ENCODE measurements at regions not wholly inside any gene's neighbourhood (a gene's known extent, or its start where the extent isn't known, plus 50 kb on each side); places are given as distances from the start of the nearest gene placed in this dataset.
A peak's percentile ranks its signal among the peaks of the same experiment; 100 is the strongest.

DNA sequence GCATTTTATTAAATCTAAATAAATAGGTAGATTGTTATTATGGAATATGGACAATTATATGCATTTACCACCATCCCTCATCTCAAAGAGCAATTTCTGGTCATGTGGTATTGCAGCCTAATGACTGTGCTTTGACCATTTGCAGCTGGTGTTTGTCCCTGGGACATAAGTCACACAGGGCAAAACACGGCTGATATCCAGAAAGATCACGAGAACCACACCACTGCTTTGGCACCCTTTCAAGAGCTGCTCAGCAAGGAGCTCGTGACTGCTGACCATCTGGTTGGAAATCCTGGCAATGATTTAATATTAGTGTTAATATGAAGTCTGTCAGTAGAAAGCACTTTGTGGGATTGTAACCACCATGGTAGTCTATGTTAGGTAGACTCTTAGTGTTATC lies 545.0 kb downstream of the GBA3 start:
- Histone ChIP-seq H3K4me1 (peaks cover 0 to 32% (median 5%) of the 10 kb centered on the region in 4 donors), H3K9me3 (no peaks in the 10 kb centered on the region), H3K4me3 (no peak overlapping the region), H3K36me3 (no peaks in the 10 kb centered on the region), H3K27me3 (no peaks in the 10 kb centered on the region), H3K27ac (peak overlapping the region in 2 of 3 donors; percentile 16 to 22)
- 9% methylated on average over 3 of the region's 3 CpGs for WGBS (ENCODE audit: insufficient coverage, low coverage, low lambda C conversion rate, missing lambda C conversion rate)
- peak; percentile 51 to 73 (median 68) for DNase-seq
- TF ChIP-seq, protein P1, sequence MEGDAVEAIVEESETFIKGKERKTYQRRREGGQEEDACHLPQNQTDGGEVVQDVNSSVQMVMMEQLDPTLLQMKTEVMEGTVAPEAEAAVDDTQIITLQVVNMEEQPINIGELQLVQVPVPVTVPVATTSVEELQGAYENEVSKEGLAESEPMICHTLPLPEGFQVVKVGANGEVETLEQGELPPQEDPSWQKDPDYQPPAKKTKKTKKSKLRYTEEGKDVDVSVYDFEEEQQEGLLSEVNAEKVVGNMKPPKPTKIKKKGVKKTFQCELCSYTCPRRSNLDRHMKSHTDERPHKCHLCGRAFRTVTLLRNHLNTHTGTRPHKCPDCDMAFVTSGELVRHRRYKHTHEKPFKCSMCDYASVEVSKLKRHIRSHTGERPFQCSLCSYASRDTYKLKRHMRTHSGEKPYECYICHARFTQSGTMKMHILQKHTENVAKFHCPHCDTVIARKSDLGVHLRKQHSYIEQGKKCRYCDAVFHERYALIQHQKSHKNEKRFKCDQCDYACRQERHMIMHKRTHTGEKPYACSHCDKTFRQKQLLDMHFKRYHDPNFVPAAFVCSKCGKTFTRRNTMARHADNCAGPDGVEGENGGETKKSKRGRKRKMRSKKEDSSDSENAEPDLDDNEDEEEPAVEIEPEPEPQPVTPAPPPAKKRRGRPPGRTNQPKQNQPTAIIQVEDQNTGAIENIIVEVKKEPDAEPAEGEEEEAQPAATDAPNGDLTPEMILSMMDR (IDR thresholded peaks at IDR 0.05) = no peak
- intact Hi-C loops (cut with DNase I) = no loop called here
- ATAC-seq = peak; percentile 76 to 91 (median 84)

DNA sequence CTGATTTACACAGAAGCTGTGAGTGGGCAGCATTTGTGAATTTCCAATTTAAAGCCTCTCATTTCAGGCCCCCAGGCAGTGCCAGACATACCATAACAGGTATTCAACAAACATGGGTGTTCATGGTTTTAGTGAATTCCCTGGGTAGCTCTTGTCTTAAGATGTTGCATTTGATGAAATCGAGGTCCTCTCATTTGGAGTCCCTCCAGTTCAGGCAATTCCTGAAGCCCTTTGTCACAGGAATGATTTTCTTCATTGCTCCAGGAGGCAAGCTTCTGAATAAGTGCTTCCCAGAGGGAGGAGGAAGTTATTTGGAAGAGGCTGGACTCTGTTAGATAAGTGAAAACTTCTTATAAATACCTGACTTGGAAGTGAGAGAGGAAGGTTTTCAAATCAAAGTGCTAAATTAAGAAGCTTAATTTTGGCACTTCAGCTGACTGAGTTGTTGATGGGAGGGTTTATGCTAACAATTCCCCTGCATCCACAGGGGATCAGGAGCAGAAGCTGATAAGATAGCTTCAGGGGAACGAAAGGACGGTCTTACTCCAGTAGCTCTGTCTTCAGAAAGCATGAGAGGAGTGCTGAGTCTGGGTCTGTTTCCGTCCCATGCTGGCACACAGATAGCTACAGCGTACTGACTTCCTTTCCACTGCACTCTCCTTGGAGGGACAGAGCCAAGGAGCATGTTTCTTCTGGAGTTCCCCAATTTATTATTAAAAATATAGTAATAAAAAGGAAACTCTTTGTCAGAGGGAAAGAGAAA lies 543.1 kb downstream of the GBA3 start:
- Histone ChIP-seq H3K27me3 (no peaks in the 10 kb centered on the region), H3K36me3 (no peaks in the 10 kb centered on the region), H3K27ac (no peak overlapping the region), H3K4me3 (no peak overlapping the region), H3K9me3 (no peaks in the 10 kb centered on the region), H3K4me1 (peaks cover 0 to 22% (median 5%) of the 10 kb centered on the region in 4 donors)
- TF ChIP-seq POLR2A (IDR thresholded peaks at IDR 0.05) = no peak
- TF ChIP-seq, protein P1 (IDR thresholded peaks at IDR 0.05) = no peak
- WGBS (ENCODE audit: insufficient coverage, low coverage, low lambda C conversion rate, missing lambda C conversion rate) = 52% methylated on average over 5 of the region's 5 CpGs
- intact Hi-C loops (cut with DNase I) = no loop called here
- ATAC-seq = no peak
- DNase-seq = no peak

DNA sequence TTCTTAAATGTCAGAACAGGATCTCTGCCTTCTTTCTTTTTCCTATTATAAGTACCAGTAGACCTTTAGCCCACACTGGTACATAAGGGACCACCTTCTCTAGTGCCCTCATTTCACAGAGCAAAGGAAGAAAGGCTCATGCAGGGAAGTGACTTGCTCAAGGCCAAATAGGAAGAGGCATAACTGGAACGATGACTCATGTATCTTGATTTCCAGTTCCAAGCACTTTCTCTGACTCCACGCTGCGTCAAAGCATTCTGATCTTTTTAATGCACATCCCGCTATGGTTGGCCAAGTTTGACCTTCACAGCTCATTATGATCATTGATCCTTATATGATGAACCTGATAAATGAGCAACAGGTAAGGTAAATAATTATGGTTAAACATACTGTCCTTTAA lies 542.0 kb downstream of the GBA3 start:
- H3K9me3 ChIP-seq = no peaks in the 10 kb centered on the region
- H3K27me3 ChIP-seq = no peaks in the 10 kb centered on the region
- H3K36me3 ChIP-seq = no peaks in the 10 kb centered on the region
- intact Hi-C loops (cut with DNase I) = no loop called here
- 85% methylated on average over 4 of the region's 4 CpGs for whole genome bisulfite sequencing (ENCODE audit: insufficient coverage, low coverage, low lambda C conversion rate, missing lambda C conversion rate)
- no peak overlapping the region for H3K27ac ChIP-seq
- no peak for TF ChIP-seq POLR2A (IDR thresholded peaks at IDR 0.05)
- TF ChIP-seq, protein P1 (IDR thresholded peaks at IDR 0.05) = no peak
- DNase-seq = no peak
- no peak overlapping the region for H3K4me3 ChIP-seq
- peaks cover 0 to 16% (median 2%) of the 10 kb centered on the region in 4 donors for H3K4me1 ChIP-seq
- no peak for ATAC-seq

DNA sequence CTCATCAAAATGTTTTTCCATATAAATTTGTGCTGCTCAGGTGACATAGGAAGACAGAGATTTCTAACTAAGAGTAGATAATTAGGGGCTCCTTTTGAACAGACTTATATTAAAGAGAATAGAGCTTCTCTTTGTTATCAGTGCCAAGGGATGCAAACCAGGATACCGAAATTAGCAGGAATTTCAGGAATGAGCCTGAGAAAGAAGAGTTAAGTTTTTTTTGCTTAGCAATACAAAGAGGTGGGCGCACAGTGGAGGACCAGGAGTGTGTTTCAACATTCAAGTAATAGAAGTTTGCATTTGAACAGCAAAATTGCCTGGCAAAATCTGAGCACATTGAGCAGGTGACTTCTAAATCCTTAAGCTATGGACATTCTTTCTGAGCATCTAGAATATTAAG lies 541.3 kb downstream of the GBA3 start:
- H3K4me3 ChIP-seq = no peak overlapping the region
- no peaks in the 10 kb centered on the region for H3K27me3 ChIP-seq
- DNase-seq = no peak
- no peaks in the 10 kb centered on the region for H3K36me3 ChIP-seq
- ATAC-seq = no peak
- H3K9me3 ChIP-seq = no peaks in the 10 kb centered on the region
- H3K4me1 ChIP-seq = peaks cover 0 to 16% (median 2%) of the 10 kb centered on the region in 4 donors
- WGBS (ENCODE audit: insufficient coverage, low coverage, low lambda C conversion rate, missing lambda C conversion rate) = 39% methylated on average over 2 of the region's 2 CpGs
- no peak overlapping the region for H3K27ac ChIP-seq
- intact Hi-C loops (cut with DNase I) = no loop called here
- TF ChIP-seq, protein P1 (IDR thresholded peaks at IDR 0.05) = no peak
- no peak for TF ChIP-seq POLR2A (IDR thresholded peaks at IDR 0.05)
